ENCODE measurements at regions not wholly inside any gene's neighbourhood (a gene's known extent, or its start where the extent isn't known, plus 50 kb on each side); places are given as distances from the start of the nearest gene placed in this dataset.
"Not testable (repeated sequence)": the region's sequence is repeated elsewhere in the genome, so short reads cannot be mapped to it uniquely, and the experiment has no call there.

GRCh38 chr6:86205980-86206379, 563.3 kb upstream of the SYNCRIP start:
- DNase-seq: no peak

- DNase-seq: no peak
Observed at GRCh38 chr6:86203044-86203443, 560.4 kb upstream of the SYNCRIP start.

- DNase-seq: no peak
Observed at GRCh38 chr6:86193821-86194220, 551.1 kb upstream of the SYNCRIP start.

- DNase-seq: no peak
Observed at GRCh38 chr6:86192123-86192522, 549.4 kb upstream of the SYNCRIP start.

GRCh38 chr6:86175149-86175548, 532.5 kb upstream of the SYNCRIP start:
- not testable (repeated sequence) for DNase-seq

- no peak for DNase-seq
Observed at GRCh38 chr6:86154852-86155251, 512.2 kb upstream of the SYNCRIP start.

GRCh38 chr6:86153521-86153920, 510.8 kb upstream of the SYNCRIP start:
- DNase-seq: no peak

- DNase-seq: no peak
Observed at GRCh38 chr6:86152546-86152945, 509.9 kb upstream of the SYNCRIP start.

GRCh38 chr6:86148586-86148985, 505.9 kb upstream of the SYNCRIP start:
- DNase-seq: no peak

GRCh38 chr6:86147859-86148258, 505.2 kb upstream of the SYNCRIP start:
- DNase-seq: no peak

- no peak for DNase-seq
Observed at GRCh38 chr6:86147311-86147710, 504.6 kb upstream of the SYNCRIP start.

GRCh38 chr6:86146751-86147150, 504.1 kb upstream of the SYNCRIP start:
- not testable (repeated sequence) for DNase-seq

GRCh38 chr6:86142326-86142725, 499.6 kb upstream of the SYNCRIP start:
- DNase-seq: no peak

- DNase-seq: no peak
Observed at GRCh38 chr6:86128130-86128814, 485.6 kb upstream of the SYNCRIP start.

- no peak for DNase-seq
Observed at GRCh38 chr6:86122086-86122485, 479.4 kb upstream of the SYNCRIP start.

GRCh38 chr6:86118271-86118670, 475.6 kb upstream of the SYNCRIP start:
- DNase-seq: no peak

GRCh38 chr6:86107985-86108384, 465.3 kb upstream of the SYNCRIP start:
- no peak for DNase-seq

GRCh38 chr6:86087954-86088353, 445.3 kb upstream of the SYNCRIP start:
- no peak for DNase-seq

GRCh38 chr6:86079938-86080337, 437.3 kb upstream of the SYNCRIP start:
- no peak for DNase-seq

GRCh38 chr6:86070151-86070550, 427.5 kb upstream of the SYNCRIP start:
- DNase-seq: no peak

- not testable (repeated sequence) for DNase-seq
Observed at GRCh38 chr6:86065002-86065401, 422.3 kb upstream of the SYNCRIP start.

- not testable (repeated sequence) for DNase-seq
Observed at GRCh38 chr6:86057293-86057980, 414.8 kb upstream of the SYNCRIP start.

GRCh38 chr6:86045038-86045437, 402.4 kb upstream of the SYNCRIP start:
- DNase-seq: no peak

- DNase-seq: no peak
Observed at GRCh38 chr6:86042214-86042613, 399.5 kb upstream of the SYNCRIP start.

- no peak for DNase-seq
Observed at GRCh38 chr6:86031713-86032112, 389.0 kb upstream of the SYNCRIP start.

All from NCI-H1436 (cell line).